OCI-LY7 (cell line): ENCODE measurements at regions not wholly inside any gene's neighbourhood (a gene's known extent, or its start where the extent isn't known, plus 50 kb on each side); places are given as distances from the start of the nearest gene placed in this dataset.

ENCODE experiments used
- BruUV-seq: library from RNA; stranded (reverse); fragments of 400-500 nt; replicated peaks from 2 replicates; lab custom pipeline; 2021; lab: Mats Ljungman, UMichigan
- CTCF ChIA-PET: fragments of 300-600 bp; sonication (Branson Sonifier 250); formaldehyde crosslinking; loops from one replicate; lab custom pipeline; 2022; ENCODE audit warnings: antibody characterized with exemption; ENCODE audit not compliant: unreplicated experiment; lab: Charles Lee
- POLR2A ChIA-PET: fragments of 300-600 bp; sonication (Branson Sonifier 250); formaldehyde crosslinking; loops from one replicate; lab custom pipeline; 2022; ENCODE audit warnings: antibody characterized with exemption; lab: Charles Lee
- DNase-seq: peaks from one replicate; pipeline ENCODE4 v3.0.0-alpha.2; 2015; ENCODE audit warnings: low spot score
- H2AFZ ChIP-seq: fragments of 200-600 bp; sonication (generic), shearing (Covaris generic); 2 replicates; pipeline ENCODE4 v1.6.1; 2014; ENCODE audit warnings: mild to moderate bottlenecking, antibody characterized with exemption, low read length, moderate library complexity
- H3K27ac ChIP-seq: fragments of 200-600 bp; sonication (generic); 2 replicates; pipeline ENCODE4 v1.5.1; 2014; ENCODE audit warnings: mixed run types, low read depth, mild to moderate bottlenecking, moderate library complexity, low read length, inconsistent platforms; ENCODE audit not compliant: poor library complexity, severe bottlenecking
- H3K36me3 ChIP-seq: fragments of 200-600 bp; sonication (generic); 2 replicates; pipeline ENCODE4 v1.6.1; 2014; ENCODE audit warnings: mild to moderate bottlenecking, antibody characterized with exemption, low read length, moderate library complexity, mixed read lengths; ENCODE audit not compliant: insufficient read depth
- H3K4me1 ChIP-seq: fragments of 200-600 bp; sonication (generic); 2 replicates; pipeline ENCODE4 v1.5.1; 2014; ENCODE audit warnings: mild to moderate bottlenecking, low read length; ENCODE audit not compliant: insufficient read depth, poor library complexity, severe bottlenecking
- H3K4me2 ChIP-seq: fragments of 200-600 bp; sonication (generic); 2 replicates; pipeline ENCODE4 v1.6.1; 2014; ENCODE audit warnings: mild to moderate bottlenecking, low read length
- H3K4me3 ChIP-seq: fragments of 200-600 bp; sonication (generic); 2 replicates; pipeline ENCODE4 v1.5.1; 2014; ENCODE audit warnings: mild to moderate bottlenecking, low read depth, low read length; ENCODE audit not compliant: poor library complexity, severe bottlenecking
- H3K79me2 ChIP-seq: fragments of 200-600 bp; sonication (generic); 2 replicates; pipeline ENCODE4 v1.6.1; 2016; ENCODE audit warnings: low read depth, mild to moderate bottlenecking, low read length, moderate library complexity, mixed read lengths; ENCODE audit not compliant: insufficient read depth
- H3K9me2 ChIP-seq: fragments of 200-600 bp; sonication (generic); 2 replicates; pipeline ENCODE4 v1.6.1; 2016; ENCODE audit warnings: mild to moderate bottlenecking, low read length, mixed read lengths; ENCODE audit not compliant: insufficient read depth
- H3K9me3 ChIP-seq: fragments of 200-600 bp; sonication (generic); 2 replicates; pipeline ENCODE4 v1.6.1; 2014; ENCODE audit warnings: mild to moderate bottlenecking, mixed run types, low read length, mixed read lengths
- H4K20me1 ChIP-seq: fragments of 200-600 bp; sonication (generic); 2 replicates; pipeline ENCODE4 v1.6.1; 2014; ENCODE audit warnings: mild to moderate bottlenecking, antibody characterized with exemption, low read length, moderate library complexity, mixed read lengths; ENCODE audit not compliant: insufficient read depth
- EZH2phosphoT487 ChIP-seq: fragments of 200-600 bp; sonication (generic); IDR thresholded peaks from 2 replicates; pipeline ENCODE4 v1.6.1; 2018; ENCODE audit warnings: low read depth, borderline replicate concordance, mild to moderate bottlenecking, mixed run types, antibody characterized with exemption, low read length, moderate library complexity, mixed read lengths
- intact Hi-C: fragments of 100-400 bp; cut with micrococcal nuclease; formaldehyde crosslinking; loops from one replicate; pipeline ENCODE4 v1.10.0; 2022; ENCODE audit not compliant: unreplicated experiment
- TF ChIP-seq, protein P1 (sequence below): fragments of 200-600 bp; sonication (generic); conservative IDR thresholded peaks from 2 replicates; pipeline ENCODE4 v1.5.1; 2014; ENCODE audit warnings: mild to moderate bottlenecking, antibody characterized with exemption, low read length, moderate library complexity, mixed read lengths

DNA sequence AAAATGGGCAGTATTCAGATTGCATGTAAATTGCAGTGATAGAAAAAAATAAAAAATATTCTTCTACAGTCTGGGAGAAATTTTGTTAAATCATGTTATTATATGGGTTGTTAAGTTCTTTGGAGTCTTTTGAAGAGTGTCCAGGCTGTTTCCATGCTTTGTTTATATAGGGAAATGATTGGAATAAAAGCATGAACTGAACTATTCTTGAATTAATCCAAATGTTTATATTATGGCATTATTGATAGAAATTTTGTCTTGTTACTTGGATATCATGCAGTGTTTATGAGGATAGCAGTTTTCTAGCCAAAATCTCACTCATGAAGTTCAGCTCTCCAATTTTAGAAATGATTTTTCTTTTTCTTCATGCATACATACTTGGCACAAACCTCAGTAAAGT, 108.2 kb upstream of the NAV3 start:
- ChIA-PET CTCF (no interaction called here), POLR2A (no interaction called here)
- TF ChIP-seq, protein P1, sequence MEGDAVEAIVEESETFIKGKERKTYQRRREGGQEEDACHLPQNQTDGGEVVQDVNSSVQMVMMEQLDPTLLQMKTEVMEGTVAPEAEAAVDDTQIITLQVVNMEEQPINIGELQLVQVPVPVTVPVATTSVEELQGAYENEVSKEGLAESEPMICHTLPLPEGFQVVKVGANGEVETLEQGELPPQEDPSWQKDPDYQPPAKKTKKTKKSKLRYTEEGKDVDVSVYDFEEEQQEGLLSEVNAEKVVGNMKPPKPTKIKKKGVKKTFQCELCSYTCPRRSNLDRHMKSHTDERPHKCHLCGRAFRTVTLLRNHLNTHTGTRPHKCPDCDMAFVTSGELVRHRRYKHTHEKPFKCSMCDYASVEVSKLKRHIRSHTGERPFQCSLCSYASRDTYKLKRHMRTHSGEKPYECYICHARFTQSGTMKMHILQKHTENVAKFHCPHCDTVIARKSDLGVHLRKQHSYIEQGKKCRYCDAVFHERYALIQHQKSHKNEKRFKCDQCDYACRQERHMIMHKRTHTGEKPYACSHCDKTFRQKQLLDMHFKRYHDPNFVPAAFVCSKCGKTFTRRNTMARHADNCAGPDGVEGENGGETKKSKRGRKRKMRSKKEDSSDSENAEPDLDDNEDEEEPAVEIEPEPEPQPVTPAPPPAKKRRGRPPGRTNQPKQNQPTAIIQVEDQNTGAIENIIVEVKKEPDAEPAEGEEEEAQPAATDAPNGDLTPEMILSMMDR = no peak
- no peak for TF ChIP-seq EZH2phosphoT487
- Histone ChIP-seq H3K4me1 (peaks cover 12% of the 10 kb centered on the region), H4K20me1 (no peaks in the 10 kb centered on the region), H3K36me3 (no peaks in the 10 kb centered on the region; the same call in 1 of the 2 replicates), H2AFZ (peak overlapping the region; percentile 69; the same call in 1 of the 2 replicates), H3K9me2 (no peaks in the 10 kb centered on the region), H3K79me2 (no peaks in the 10 kb centered on the region), H3K4me3 (no peak overlapping the region), H3K27ac (no peak overlapping the region), H3K4me2 (no peak overlapping the region), H3K9me3 (peaks cover 6% of the 10 kb centered on the region; the same call in 1 of the 2 replicates)
- no peak for DNase-seq
- intact Hi-C loops = loop anchor here (5.0 kb wide), 1 partner anchor 205 kb away; no protein-coding TSS in a partner anchor
- BruUV-seq = no TSS peak

DNA sequence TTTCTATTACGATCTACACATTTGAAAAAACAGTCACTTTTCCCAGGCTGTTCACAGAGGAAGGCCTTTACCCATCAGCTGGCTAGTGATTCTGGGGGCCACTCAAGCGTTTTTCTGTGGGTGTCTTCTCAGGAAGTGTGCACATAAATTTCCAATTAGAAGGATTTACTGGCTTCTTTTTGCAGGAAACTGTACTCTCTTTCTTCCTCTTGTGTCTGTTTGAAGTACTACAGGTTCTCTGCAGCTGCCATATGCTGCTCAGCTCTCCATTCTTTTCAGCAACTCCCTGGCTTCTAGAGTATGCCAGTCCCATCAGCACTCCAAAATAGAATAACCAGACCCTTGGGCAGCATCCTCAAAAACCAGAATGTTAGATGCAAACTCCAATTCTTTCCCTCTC, 110.4 kb upstream of the NAV3 start:
- ChIA-PET POLR2A (no interaction called here), CTCF (no interaction called here)
- H3K4me1 ChIP-seq = peaks cover 12% of the 10 kb centered on the region
- TF ChIP-seq, protein P1 = peak; percentile 56
- no peak for TF ChIP-seq EZH2phosphoT487
- intact Hi-C loops = loop anchor here (5.0 kb wide), 1 partner anchor 207 kb away; no protein-coding TSS in a partner anchor
- no peaks in the 10 kb centered on the region; the same call in 1 of the 2 replicates for H3K36me3 ChIP-seq
- peaks cover 6% of the 10 kb centered on the region; the same call in 1 of the 2 replicates for H3K9me3 ChIP-seq
- no peaks in the 10 kb centered on the region for H4K20me1 ChIP-seq
- BruUV-seq = no TSS peak
- peak overlapping the region; percentile 93 for H2AFZ ChIP-seq
- H3K79me2 ChIP-seq = no peaks in the 10 kb centered on the region
- DNase-seq = peak; percentile 15
- H3K4me3 ChIP-seq = no peak overlapping the region
- no peak overlapping the region for H3K4me2 ChIP-seq
- H3K27ac ChIP-seq = no peak overlapping the region
- no peaks in the 10 kb centered on the region for H3K9me2 ChIP-seq

DNA sequence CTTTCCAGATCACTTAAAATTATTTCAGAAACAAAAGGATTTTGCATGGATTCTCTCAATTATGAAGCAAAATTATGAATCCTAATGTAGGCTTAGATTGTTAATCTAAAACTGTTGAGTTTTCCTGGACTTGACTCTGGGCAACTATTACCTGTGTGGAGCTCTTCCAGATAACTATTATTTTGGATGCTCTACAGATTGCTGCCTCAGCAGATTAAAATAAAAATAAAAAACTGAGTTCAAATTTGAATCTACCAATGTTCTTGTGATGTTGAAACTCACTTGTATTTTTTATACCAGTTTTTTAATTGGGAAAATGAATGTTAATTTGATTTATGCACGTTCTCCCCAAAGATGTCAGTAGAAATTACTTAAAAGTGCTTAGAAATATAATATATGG, 120.5 kb upstream of the NAV3 start:
- ChIA-PET CTCF (no interaction called here), POLR2A (no interaction called here)
- H3K79me2 ChIP-seq = no peaks in the 10 kb centered on the region
- no peaks in the 10 kb centered on the region for H4K20me1 ChIP-seq
- no peaks in the 10 kb centered on the region for H3K36me3 ChIP-seq
- no peaks in the 10 kb centered on the region for H3K9me2 ChIP-seq
- TF ChIP-seq, protein P1 = no peak
- TF ChIP-seq EZH2phosphoT487 = no peak
- DNase-seq = no peak
- no TSS peak for BruUV-seq
- intact Hi-C loops = no loop called here
- H3K27ac ChIP-seq = no peak overlapping the region
- no peaks in the 10 kb centered on the region for H3K9me3 ChIP-seq
- H3K4me2 ChIP-seq = no peak overlapping the region
- H2AFZ ChIP-seq = no peak overlapping the region
- no peaks in the 10 kb centered on the region for H3K4me1 ChIP-seq
- no peak overlapping the region for H3K4me3 ChIP-seq
